GM12874 (cell line): ENCODE measurements at regions not wholly inside any gene's neighbourhood (a gene's known extent, or its start where the extent isn't known, plus 50 kb on each side); places are given as distances from the start of the nearest gene placed in this dataset.

Experiments
- CTCF ChIP-seq: IDR thresholded peaks from 2 replicates; pipeline ENCODE4 v1.5.1; 2011; ENCODE audit warnings: low read depth, mild to moderate bottlenecking, control low read depth, low read length, moderate library complexity; ENCODE audit not compliant: insufficient read depth

GRCh38 chr6:120320481-120321162 lies 971.1 kb upstream of the MAN1A1 start:
- no peak for TF ChIP-seq CTCF

GRCh38 chr6:120304223-120304622 lies 954.7 kb upstream of the MAN1A1 start:
- TF ChIP-seq CTCF = no peak

- no peak for TF ChIP-seq CTCF
Measured at GRCh38 chr6:120303527-120303926, 954.0 kb upstream of the MAN1A1 start.

DNA sequence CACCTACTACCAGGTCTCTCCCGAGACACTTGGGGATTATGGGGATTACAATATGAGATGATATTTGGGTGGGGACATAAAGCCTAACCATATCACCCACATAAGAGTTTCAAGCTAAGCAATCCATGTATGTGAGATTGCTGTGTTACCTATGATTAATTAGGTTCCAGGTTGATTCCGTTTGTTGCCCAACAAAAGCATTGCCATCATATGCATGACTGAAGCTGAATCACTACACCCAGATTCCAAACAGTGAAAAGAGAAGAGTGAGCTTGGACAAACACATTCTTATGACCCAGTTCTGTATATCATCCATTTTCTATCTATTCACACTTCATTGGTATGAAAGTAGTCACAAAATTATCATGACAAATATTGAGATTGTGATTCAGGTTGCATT lies 952.5 kb upstream of the MAN1A1 start:
- no peak for TF ChIP-seq CTCF

- TF ChIP-seq CTCF = no peak
Measured at GRCh38 chr6:120290964-120291363, 941.4 kb upstream of the MAN1A1 start.

GRCh38 chr6:120282005-120282404 lies 932.4 kb upstream of the MAN1A1 start:
- no peak for TF ChIP-seq CTCF

- no peak for TF ChIP-seq CTCF
Measured at GRCh38 chr6:120279466-120280167, 930.1 kb upstream of the MAN1A1 start.
